Endothelial cell of hepatic sinusoid (primary cell): ENCODE measurements at regions not wholly inside any gene's neighbourhood (a gene's known extent, or its start where the extent isn't known, plus 50 kb on each side); places are given as distances from the start of the nearest gene placed in this dataset.

ENCODE experiments used
- in situ Hi-C: cut with HindIII; loops from 2 replicates; pipeline ENCODE4 v1.10.0; 2017; ENCODE audit warnings: low sequenced_read_pairs

DNA sequence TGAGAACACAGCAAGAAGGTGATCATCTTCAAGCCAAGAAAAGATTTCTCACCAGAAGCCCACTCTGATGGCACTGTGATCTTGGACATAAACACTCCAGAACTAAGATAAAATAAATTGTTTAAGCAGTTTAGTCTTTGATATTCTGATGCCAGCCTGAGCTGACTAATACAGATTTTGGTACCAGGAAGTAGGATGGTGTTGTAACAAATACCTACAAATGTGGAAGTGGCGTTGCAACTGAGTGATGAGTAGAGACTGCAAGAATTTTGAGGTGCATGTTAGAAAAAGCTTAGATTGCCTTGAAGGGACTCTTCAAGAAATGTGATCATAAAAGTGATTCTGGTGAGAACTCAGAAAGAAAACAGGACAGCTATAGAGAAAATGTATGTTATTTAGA, 592.4 kb upstream of the DAB2 start:
- in situ Hi-C loops: no loop called here

DNA sequence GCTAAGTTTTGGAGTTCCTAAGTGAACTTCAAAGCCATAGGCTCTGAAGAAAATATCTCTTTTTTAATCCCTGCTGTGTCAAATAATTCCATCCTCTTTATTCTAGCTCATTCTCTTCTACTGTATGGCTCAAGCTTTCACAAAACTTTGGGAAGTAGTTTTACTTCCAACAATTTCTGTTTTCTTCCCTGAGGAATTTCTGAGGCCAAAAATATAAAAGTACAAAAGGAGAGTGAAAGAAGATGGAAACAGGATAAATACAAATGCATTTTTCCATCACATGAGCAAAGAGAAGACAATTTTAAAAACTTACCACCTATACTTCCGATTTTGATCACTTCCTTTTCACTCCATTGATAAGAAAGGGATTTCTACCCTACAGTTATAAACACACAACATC, 585.7 kb upstream of the DAB2 start:
- in situ Hi-C loops: no loop called here

DNA sequence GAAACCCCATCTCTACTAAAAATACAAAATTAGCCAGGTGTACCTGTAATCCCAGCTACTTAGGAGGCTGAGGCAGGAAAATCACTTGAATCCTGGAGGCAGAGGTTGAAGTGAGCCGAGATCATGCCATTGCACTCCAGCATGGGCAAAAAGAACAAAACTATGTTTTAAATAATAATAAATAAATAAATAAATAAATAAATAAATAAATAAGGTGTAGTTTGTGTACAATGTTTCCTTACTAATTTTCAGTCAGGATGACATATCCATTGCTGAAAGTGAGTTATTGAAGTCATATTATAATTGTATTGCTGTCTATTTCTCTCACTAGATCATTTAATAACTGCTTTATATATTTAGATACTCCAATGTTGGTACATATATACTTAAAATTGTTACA, 581.5 kb upstream of the DAB2 start:
- in situ Hi-C loops: no loop called here

DNA sequence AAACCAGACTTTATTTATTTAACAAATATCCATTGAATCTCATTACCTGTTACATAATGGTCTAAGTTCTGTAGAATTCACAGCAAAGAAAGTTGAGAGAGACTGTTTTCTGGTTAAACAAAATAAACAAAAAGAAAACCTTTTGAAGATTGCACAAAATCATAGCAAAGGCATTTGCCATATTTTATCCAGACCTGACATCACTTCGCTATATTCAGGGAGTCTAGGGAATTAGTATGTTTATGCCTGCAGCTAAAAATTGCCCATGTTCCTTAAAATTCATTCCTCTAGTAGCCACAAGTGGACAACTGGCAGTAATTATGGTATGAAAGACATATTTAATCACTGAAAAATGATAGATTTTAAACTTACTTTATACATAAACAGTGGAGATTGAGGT, 577.0 kb upstream of the DAB2 start:
- in situ Hi-C loops: no loop called here

DNA sequence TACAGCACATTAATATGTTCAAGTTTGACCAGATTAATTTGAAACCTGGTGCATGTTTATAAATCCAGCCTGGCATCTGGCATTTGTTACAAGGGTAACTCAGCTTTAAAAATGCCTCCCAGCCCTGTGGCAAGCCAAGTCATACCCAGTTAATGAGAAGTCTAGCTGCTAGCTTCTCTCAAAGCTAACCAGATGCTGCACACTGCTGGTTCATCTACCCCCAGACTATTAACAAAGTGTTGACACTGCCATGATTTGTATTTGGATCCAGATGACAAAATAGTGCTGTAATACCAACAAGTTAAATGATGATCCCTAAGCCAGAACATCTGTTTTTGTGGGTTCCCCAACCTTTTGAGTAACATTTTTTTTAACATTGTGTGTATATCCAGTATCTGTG, 573.7 kb upstream of the DAB2 start:
- in situ Hi-C loops: no loop called here

DNA sequence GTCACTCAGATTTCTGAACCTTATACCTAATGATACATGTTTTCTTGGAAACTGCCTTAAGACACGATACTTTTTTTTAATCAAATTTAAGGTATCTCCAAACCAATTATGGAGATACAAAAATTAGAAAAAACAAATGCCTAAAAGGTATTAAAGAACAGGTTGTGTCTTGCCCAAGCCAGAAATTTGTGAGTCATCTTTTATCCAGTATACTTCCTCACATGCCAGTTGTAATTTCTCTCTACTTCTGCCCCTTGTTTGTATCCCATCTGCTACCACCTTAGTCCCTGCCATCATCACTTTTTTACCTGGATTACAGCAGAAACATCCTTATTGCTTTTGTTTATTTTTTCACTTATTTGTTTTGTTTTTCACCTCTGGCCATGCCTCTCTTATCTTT, 571.2 kb upstream of the DAB2 start:
- in situ Hi-C loops: no loop called here

DNA sequence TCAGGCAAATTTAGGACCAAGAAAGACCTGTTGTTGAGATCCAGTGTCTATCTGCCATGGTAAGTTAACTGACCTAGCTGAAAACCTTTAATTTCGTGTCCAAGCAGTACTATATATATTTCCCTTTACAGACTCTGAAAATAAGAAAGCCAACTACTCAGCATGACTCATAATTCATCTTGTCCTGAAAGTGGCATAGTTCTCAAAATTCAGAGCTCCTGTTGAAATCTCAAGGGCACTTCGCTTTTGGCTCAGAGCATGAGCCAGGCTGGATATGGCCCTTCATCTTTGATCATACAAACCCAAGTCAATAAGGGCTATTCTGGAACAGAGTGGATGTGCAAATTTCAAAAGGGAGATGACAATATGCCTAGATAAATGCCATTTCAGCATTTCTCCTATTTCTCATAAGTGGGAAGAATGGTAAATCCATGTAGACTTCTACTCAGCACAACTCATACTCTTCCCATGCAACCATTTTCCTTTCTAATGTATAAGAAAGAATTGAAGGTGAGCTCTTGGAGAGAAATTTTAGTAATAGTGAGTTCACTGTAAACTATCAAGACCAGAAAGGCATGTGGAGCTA, 567.9 kb upstream of the DAB2 start:
- in situ Hi-C loops: no loop called here

DNA sequence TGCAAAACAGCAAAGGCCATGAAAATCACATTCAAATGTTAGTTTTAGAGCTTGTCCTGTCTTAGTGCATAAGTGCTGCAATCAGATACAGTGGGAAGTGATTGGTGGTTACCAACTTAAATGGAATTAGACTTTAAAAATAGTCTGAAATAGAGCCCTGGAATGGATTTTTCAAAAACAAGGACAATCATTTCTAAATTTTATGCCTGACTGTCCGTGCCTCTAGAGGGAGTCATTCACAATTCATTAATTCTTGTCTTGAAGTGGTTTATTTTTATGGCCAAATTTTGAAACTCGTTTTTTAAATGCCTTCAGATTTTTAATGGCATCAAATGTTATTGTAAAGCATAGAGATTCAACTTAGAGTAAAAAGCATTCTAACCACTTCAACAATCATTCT, 561.8 kb upstream of the DAB2 start:
- in situ Hi-C loops: no loop called here

DNA sequence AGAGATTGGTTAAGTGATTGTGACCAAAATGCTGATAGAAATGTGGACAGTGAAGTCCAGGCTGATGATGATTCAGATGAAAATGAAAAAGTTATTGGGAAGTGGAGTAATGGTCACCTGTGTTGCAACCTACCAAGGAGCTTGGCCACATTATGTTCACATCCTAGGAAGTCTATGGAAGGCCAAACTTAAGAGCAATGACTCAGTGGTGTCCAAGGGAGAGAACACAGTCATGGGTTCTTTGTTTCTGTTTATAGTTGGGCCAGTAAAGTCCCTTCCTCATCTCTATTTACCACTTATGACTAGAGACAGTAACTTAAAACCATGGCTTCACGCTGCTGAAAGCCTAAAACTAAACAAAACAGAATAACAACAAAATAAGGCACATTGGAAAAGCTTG, 555.3 kb upstream of the DAB2 start:
- in situ Hi-C loops: no loop called here

DNA sequence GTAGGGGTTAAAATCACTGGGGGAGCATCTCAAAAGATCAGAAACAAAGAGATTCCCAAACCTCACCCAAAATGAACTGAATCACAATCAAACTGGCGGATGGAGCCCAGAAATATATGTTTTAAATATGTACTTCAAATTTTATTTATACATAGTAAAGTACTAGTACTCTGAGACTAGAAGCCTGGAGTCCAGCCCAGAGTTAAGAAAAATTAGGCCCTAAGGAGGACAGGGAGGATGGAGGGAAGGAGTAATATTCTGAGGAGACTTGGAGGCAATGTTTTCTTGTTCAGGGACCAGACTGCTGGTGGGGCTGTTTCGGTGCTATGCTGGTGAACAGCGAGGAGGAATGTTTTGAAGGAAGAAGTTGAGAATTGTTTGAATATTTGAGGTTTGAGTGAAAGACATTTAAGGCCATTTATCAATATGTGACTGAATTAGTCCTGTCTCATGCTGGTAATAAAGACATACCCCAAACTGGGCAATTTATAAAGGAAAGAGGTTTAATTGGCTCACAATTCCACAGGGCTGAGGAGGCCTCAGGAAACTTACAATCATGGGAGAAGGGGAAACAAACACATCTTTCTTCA, 552.4 kb upstream of the DAB2 start:
- in situ Hi-C loops: no loop called here

DNA sequence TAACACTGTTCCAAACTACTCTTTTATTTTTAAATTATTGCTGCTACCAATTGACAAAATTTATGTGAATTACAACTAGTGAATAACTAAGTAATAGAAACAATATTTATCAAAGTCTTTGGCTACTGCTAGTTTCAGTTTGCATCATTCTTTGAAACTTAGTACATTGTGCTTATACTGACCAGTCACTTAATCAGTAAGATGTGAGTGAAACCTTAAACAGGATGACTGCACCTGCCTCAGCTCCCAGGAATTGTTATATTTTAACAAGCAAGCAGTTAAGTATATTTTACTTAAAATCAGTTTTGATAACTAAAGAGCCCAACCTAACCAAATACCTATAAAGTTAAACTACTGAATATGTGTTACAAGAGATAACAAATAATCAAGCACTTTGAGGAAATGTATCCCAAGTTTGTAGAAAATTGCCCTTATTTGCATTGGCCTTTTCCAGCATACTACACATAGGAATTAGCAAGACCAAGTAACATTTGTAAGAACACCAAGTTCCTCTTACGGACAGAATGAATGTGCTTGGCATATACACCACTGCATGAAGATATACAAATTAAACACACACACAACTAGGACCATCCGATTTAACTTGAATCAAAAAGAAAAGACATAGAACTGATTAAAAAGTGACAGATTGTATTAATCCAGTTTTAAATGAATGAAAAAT, 545.5 kb upstream of the DAB2 start:
- in situ Hi-C loops: no loop called here

DNA sequence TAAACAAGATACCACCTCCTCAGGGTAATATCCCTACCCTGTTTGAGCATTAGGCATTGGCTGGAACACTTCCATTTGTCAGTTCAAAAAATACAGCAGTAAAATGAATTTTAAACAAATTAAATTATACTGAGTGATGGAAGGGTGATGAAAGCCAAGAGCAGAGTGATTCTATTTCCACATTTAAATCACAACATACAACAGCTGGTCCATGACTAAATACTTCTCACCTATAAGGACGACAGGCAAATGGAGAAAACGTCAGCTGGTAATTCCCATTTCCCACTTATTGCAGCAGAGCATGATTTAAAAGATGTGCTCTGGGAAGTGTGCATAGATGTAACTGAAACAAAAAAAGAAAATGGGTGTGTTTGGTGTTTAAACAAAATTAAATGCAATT, 543.6 kb upstream of the DAB2 start:
- in situ Hi-C loops: no loop called here

DNA sequence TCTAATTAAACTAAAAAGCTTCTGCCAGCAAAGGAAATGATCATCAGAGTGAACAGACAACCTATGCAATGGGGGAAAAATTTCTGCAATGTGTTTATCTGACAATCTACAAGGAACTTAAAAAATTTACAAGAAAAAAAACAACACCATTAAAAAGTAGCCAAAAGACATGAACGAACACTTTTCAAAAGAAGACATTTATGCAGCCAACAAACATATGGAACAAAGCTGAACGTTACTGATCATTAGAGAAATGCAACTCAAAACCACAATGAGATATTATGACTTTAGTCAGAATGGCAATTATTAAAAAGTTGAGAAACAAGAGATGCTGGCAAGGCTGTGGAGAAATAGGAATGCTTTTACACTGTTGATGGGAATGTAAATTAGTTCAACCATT, 530.4 kb upstream of the DAB2 start:
- in situ Hi-C loops: no loop called here

DNA sequence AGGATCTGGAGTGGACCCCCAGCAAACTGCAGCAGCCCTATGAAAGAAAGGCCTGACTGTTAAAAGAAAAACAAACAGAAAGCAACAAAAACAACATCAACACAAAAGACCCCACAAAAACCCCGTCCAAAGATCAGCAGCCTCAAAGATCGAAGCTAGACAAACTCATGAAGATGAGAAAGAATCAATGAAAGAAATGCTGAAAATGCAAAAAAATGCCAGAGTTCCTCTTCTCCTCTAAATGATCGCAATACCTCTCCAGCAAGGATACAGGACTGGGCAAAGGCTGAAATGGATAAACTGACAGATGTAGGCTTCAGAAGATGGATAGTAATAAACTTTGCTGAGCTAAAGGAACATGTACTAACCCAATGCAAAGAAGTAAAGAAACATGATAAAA, 526.3 kb upstream of the DAB2 start:
- in situ Hi-C loops: no loop called here

DNA sequence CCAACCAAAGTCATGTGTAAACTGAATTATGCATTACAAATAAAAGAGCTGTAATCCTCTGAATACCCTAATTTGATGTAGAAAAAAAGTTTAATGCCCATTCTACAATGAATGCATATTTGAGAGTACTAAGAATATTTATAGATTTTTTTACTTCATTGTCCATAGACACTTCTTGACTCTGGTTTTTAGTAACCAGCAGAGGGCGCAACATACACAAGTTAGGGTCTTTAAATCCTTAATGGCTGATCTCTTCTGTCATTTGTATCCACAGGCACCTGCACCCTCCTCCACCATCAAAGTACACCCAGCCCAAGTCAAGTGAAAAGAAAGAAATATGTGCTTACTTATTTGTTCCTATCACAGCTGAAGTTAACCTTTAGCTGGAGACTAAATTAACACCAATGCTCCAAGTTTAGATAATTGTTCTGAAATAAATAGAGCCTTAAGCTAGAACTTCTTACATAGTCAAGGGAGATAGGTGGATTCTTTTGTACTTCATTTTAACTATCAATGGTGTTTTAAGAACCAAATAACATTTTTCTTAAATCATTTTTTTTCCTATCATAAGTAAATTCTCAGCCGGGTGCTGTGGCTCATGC, 524.2 kb upstream of the DAB2 start:
- in situ Hi-C loops: no loop called here

DNA sequence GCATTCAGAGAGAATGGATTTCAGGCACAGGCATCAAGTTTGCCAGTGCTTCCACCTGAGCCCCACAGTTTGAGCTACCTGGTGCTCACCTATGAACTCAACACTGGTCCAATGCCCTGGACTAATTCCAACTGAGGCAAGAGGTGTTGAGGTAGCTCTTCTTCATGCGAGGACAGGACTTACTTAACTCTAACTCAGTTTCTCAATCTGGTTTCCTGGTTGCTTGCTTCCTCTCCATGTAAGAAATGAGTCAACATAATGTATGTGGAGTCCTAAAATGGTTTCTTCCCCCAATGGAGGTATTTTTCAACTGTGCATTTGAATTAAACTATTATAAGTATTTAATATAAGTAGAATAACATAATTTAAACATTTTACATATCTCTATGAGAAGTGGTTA, 523.6 kb upstream of the DAB2 start:
- in situ Hi-C loops: no loop called here

DNA sequence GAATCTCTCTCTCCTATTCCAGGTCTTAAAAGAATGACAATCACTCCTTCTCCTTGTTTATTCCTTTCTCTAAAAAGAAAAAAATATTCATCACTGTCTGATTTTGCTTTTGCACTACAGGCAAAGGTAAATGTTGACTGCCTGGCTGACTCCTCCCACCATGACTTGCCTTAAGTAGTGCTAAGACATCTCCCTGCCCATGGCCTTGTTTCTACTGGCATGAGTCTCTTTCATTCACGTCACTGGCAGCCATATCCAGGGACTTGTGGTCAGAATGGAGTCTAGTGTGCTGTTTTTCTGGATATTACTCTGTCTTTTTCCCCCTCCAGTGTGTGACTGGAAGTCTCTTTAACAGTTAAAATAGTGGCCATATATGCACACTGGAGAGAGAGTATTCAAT, 522.9 kb upstream of the DAB2 start:
- in situ Hi-C loops: no loop called here

DNA sequence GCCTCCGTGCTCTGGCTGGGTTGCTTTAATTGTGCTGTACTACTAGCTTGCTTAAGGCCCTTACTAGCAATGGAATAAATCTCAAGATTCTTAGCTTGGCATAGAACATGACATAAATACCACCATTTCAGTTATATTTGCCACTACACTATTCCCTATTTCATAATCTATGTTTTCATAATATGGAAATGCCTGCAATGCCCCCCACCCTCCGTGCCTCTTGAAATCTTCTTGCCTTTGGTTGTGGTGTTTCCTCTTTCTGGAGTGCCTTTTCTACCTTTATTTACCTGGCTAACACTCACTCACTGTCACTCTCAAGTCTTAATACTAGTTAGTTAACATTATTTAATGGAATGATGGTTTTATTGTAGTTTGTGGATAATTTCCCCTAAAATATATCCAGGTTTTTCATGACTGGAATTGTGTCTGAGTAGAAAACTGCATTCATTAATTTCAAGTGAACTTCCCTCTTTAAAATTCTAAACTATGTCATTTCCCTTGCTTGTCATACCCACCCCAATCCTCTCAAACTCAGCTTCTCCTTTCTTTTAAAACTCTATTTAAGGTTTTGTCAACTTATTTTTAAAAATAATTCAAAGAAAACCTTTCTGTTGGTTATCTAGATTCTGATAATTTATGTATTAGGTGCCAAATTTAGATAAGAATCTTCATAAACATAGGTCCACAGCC, 521.7 kb upstream of the DAB2 start:
- in situ Hi-C loops: no loop called here

DNA sequence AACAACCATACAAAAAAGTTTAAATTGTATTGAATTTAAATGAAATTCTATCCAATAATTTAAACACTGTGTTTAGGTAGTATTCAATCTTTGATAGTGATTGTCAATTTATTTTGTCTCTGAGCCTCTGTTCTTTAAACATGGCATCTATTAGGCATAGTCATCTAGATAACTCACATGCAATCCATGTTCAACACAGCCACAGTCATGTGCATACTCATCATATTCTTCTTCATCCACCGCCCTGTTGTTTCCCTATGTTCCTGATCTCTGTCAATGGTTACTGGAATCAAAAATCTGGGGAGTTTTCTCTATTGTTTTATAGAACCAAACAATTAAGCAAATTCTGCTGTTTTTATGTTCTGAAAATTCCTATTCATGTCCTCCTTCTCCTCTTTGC, 521.1 kb upstream of the DAB2 start:
- in situ Hi-C loops: no loop called here

DNA sequence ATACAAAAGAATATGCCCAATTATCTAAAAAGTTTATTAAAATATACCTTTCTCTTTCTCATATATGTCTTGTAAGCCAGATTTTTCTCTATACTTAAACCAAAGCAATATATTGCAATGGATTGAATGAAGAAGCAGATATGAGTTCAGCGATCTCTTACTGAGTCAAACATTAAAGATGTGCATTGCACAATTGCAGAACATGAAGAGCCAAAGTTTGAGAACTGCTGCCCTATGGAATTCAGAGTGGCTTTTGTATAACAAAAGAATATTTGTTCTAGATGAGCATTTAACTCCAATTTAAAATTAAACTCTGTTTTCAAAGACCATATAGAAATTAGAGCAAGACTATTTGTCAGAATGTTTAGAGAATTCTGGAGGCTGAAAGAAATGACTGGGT, 519.0 kb upstream of the DAB2 start:
- in situ Hi-C loops: no loop called here

DNA sequence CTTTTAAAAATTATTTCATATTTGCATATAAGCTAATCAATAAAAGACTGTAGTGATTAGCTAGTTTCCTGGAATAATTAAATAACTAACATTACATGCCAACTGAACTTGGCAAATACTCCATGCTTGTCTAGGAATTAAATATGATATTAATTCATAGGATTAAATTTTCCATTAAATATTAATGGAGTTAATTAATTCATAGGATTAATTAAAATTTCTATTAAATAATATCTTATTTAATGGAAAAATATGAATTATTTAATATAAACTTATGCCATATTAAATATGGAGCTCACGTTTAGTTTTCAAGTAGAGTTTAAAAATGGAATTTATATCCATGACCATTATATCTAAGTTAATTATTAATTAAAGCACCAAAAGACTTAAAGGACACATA, 517.8 kb upstream of the DAB2 start:
- in situ Hi-C loops: no loop called here

DNA sequence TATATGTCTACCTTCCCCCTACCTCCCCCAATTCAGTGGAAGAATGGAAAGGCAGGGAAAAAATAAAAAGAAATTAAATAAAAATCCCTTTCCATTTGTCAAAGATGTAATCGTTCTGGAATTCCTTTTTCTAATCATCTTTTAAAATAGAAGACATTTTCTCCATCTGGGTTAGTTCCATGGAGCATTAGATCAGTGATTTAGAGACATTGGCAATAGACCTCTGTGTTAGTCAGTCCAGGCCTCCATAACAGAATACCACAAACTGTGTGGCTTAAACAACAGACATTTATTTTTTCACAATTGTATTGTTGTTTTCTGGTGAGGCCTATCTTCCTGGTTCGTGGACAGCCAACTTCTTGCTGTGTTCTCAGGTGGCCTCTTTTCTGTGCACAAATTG, 516.6 kb upstream of the DAB2 start:
- in situ Hi-C loops: no loop called here
